Thyroid gland (tissue), 4 donors: ENCODE measurements at regions not wholly inside any gene's neighbourhood (a gene's known extent, or its start where the extent isn't known, plus 50 kb on each side); places are given as distances from the start of the nearest gene placed in this dataset.

ENCODE experiments used
- DNase-seq, 2 donors: peaks; one replicate each; pipeline ENCODE4 v3.0.0-alpha.2; 2019
- H3K27ac ChIP-seq, 3 donors: fragments of 200-600 bp; sonication (generic); 1 replicate in 2 of 3; 2 replicates in 1 of 3; pipeline ENCODE4 v1.5.1; 2016 to 2019; ENCODE audit warnings: mild to moderate bottlenecking in 1 of 3, moderate library complexity in 1 of 3
- H3K27me3 ChIP-seq: fragments of 200-600 bp; sonication (generic); one replicate; pipeline ENCODE4 v1.5.1; 2019
- H3K36me3 ChIP-seq, 2 donors: fragments of 200-600 bp; sonication (generic); one replicate each; pipeline ENCODE4 v1.5.1; 2016 to 2019
- H3K4me1 ChIP-seq, 2 donors: fragments of 200-600 bp; sonication (generic); one replicate each; pipeline ENCODE4 v1.5.1; 2017 to 2019
- H3K4me3 ChIP-seq, 3 donors: fragments of 200-600 bp; sonication (generic); replicated peaks in 1 of 3; 1 replicate in 2 of 3; 2 replicates in 1 of 3; pipeline ENCODE4 v1.5.1; 2016; ENCODE audit warnings: mild to moderate bottlenecking in 1 of 3
- H3K9me3 ChIP-seq: fragments of 200-600 bp; sonication (generic); one replicate; pipeline ENCODE4 v1.5.1; 2017
- CTCF ChIP-seq, 6 experiments: fragments of 200-600 bp in 3 of 6; fragments of 450-650 bp in 3 of 6; sonication (generic) in 3 of 6; IDR thresholded peaks; one replicate each; pipeline ENCODE4 v1.5.1; 2016 to 2019; ENCODE audit warnings: antibody characterized with exemption in 6 of 6, mild to moderate bottlenecking in 2 of 6, inconsistent platforms in 1 of 6, moderate library complexity in 1 of 6
- POLR2A ChIP-seq, 2 donors: fragments of 450-650 bp; IDR thresholded peaks; one replicate each; pipeline ENCODE4 v1.6.1; 2017; ENCODE audit warnings: antibody characterized with exemption in 2 of 2, mild to moderate bottlenecking in 2 of 2, moderate library complexity in 1 of 2
- WGBS, 2 donors: methylation state at CpG; one replicate each; pipeline ENCODE4 v1.1.5; 2017; 5-methylcytosine and 5-hydroxymethylcytosine counted together
- intact Hi-C: fragments of 100-400 bp; cut with DNase I; formaldehyde crosslinking; loops from one replicate; pipeline ENCODE4 v1.15.1; 2023

DNA sequence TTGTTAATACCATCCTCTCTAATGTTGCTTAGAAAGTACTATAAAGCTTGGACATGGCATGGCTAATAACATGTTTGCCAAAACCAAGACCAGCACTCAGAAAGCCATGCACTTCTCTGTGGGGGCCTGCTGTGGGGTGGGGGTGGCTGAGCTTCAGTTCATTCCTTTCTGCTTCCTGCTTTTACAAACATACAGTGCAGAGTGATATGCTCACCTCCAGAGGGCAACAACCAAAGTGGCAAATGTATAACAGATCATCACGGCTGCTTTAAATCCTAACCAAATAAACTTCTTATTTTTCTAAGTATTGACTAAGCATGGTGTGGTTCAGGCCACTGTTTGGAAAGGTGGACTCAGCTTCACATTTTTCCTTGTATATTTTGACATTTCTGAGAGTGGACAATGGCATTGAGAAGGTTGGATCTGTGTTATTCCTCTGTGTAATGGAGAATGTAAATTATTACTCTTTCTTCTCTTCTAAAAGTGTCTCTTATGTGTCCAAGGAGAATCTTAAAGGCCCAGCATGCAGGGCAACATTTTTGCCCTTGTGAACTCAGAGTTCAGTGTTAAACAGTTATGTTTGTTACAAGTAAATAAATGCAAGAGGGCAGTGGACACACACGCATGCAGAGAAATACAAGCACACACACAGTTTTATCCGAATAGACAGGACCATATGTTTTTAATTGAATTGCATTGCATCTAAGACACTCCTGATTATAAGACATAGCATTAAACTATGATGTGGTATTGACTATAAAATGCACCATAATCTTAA is 186.1 kb downstream of the HERPUD2 start:
- no peak for TF ChIP-seq POLR2A (IDR thresholded peaks at IDR 0.05)
- TF ChIP-seq CTCF (IDR thresholded peaks at IDR 0.05), result no peak
- H3K4me1 ChIP-seq, result no peaks in the 10 kb centered on the region
- H3K27me3 ChIP-seq, result no peaks in the 10 kb centered on the region

GRCh38 chr7:35505066-35505465 is 189.9 kb downstream of the HERPUD2 start:
- DNase-seq, result no peak
- TF ChIP-seq POLR2A (IDR thresholded peaks at IDR 0.05), result no peak
- TF ChIP-seq CTCF (IDR thresholded peaks at IDR 0.05), result no peak
- Histone ChIP-seq H3K4me3 (no peak overlapping the region), H3K27me3 (no peaks in the 10 kb centered on the region), H3K27ac (no peak overlapping the region), H3K9me3 (no peaks in the 10 kb centered on the region), H3K36me3 (no peaks in the 10 kb centered on the region), H3K4me1 (no peaks in the 10 kb centered on the region)
- WGBS, 2 donors, result 48% methylated on average over 7 of the region's 7 CpGs
- intact Hi-C loops, result no loop called here

More for the DNA sequence above, 186.1 kb downstream of the HERPUD2 start:
- H3K36me3 ChIP-seq, result no peaks in the 10 kb centered on the region
- WGBS, 2 donors, result 70 to 76% methylated on average over 3 of the region's 3 CpGs
- no peak for DNase-seq
- H3K9me3 ChIP-seq, result no peaks in the 10 kb centered on the region
- intact Hi-C loops, result no loop called here
- no peak overlapping the region for H3K4me3 ChIP-seq
- H3K27ac ChIP-seq, result no peak overlapping the region

- intact Hi-C loops, result no loop called here
Measured at GRCh38 chr7:35504365-35504764, 190.6 kb downstream of the HERPUD2 start.

DNA sequence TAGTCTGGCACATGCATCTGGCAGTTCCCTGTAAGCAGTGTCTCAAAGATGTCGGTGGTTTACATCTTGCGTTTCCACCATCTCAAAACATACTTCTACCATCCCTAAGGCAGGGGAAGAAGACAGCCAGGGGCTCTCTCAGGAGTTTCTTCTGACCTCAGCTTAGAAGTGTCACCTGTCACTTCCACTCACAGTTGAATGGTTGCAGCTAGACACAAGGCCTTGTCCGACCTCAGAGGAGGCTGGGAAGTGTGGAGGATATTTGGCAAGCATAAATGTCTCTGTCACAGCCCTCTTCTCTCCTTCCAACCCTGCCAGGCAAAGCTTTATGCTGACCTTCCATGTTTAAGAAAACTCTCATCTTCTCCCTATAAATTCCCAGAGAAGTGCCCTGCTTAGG is 193.3 kb downstream of the HERPUD2 start:
- intact Hi-C loops, result no loop called here
- TF ChIP-seq CTCF (IDR thresholded peaks at IDR 0.05) (no peak), POLR2A (IDR thresholded peaks at IDR 0.05) (no peak)
- Histone ChIP-seq H3K27me3 (no peaks in the 10 kb centered on the region), H3K4me3 (no peak overlapping the region), H3K36me3 (no peaks in the 10 kb centered on the region), H3K9me3 (no peaks in the 10 kb centered on the region), H3K27ac (no peak overlapping the region), H3K4me1 (no peaks in the 10 kb centered on the region)
- WGBS, 2 donors, result 78% methylated on average over 3 of the region's 3 CpGs
- no peak for DNase-seq

More at GRCh38 chr7:35504365-35504764, 190.6 kb downstream of the HERPUD2 start:
- DNase-seq, result no peak
- H3K4me3 ChIP-seq, result no peak overlapping the region
- no peaks in the 10 kb centered on the region for H3K36me3 ChIP-seq
- no peaks in the 10 kb centered on the region for H3K9me3 ChIP-seq
- H3K27ac ChIP-seq, result no peak overlapping the region
- TF ChIP-seq CTCF (IDR thresholded peaks at IDR 0.05) (no peak), POLR2A (IDR thresholded peaks at IDR 0.05) (no peak)
- 88 to 91% methylated on average over 5 of the region's 5 CpGs for WGBS, 2 donors
- H3K27me3 ChIP-seq, result no peaks in the 10 kb centered on the region
- H3K4me1 ChIP-seq, result no peaks in the 10 kb centered on the region

DNA sequence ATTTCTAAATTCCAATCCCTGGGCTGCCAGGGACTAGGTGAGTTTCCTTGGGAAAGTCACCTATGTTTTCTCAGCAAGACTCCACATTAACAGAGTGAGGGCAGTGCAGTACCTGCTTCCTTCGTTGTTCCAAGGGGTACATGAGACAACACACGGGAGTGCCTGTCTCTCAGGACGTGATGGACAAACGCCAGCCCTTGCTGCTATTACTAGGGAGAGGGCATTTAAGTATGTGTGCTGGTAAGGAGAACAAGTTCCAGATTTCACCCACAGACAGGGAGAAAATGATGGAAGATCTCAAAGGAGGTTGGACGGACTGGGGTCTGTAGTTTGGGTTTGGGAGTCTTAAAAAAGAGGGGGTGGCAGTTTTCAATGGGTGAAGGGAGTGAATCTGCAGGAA is 195.7 kb downstream of the HERPUD2 start:
- Histone ChIP-seq H3K9me3 (no peaks in the 10 kb centered on the region), H3K27me3 (no peaks in the 10 kb centered on the region), H3K4me1 (no peaks in the 10 kb centered on the region), H3K4me3 (no peak overlapping the region), H3K36me3 (no peaks in the 10 kb centered on the region), H3K27ac (no peak overlapping the region)
- intact Hi-C loops, result no loop called here
- TF ChIP-seq POLR2A (IDR thresholded peaks at IDR 0.05) (no peak), CTCF (IDR thresholded peaks at IDR 0.05) (no peak)
- 57 to 66% methylated on average over 5 of the region's 5 CpGs for WGBS, 2 donors
- DNase-seq, result no peak
